Astrocyte (in vitro differentiated cells and primary cell): ENCODE measurements at regions not wholly inside any gene's neighbourhood (a gene's known extent, or its start where the extent isn't known, plus 50 kb on each side); places are given as distances from the start of the nearest gene placed in this dataset.
"Not testable (repeated sequence)": the region's sequence is repeated elsewhere in the genome, so short reads cannot be mapped to it uniquely, and the experiment has no call there.

Experiments
- DNase-seq: peaks from one replicate; pipeline ENCODE4 v3.0.0-alpha.2; 2010; ENCODE audit warnings: low read depth
- FAIRE-seq: peaks from 2 replicates; lab custom pipeline; 2011; peaks lifted over from hg19 to GRCh38; lab: Jason Lieb, UNC
- H2AFZ ChIP-seq: 2 replicates; pipeline ENCODE4 v1.6.0; 2012; ENCODE audit warnings: low read depth, low read length, inconsistent platforms
- H3K27ac ChIP-seq: 2 replicates; pipeline ENCODE4 v1.5.1; 2011; ENCODE audit warnings: low read depth, low read length, inconsistent platforms
- H3K27me3 ChIP-seq: 2 replicates; pipeline ENCODE4 v1.6.0; 2011; ENCODE audit warnings: low read length, inconsistent platforms; ENCODE audit not compliant: insufficient read depth
- H3K36me3 ChIP-seq: 2 replicates; pipeline ENCODE4 v1.5.1; 2011; ENCODE audit warnings: low read length, inconsistent platforms; ENCODE audit not compliant: insufficient read depth
- H3K4me1 ChIP-seq: 2 replicates; pipeline ENCODE4 v1.5.1; 2011; ENCODE audit warnings: low read length, inconsistent platforms; ENCODE audit not compliant: insufficient read depth
- H3K4me2 ChIP-seq: 2 replicates; pipeline ENCODE4 v1.6.0; 2012; ENCODE audit warnings: low read length, inconsistent platforms
- H3K4me3 ChIP-seq: 2 replicates; pipeline ENCODE4 v1.5.1; 2011; ENCODE audit warnings: low read depth, mild to moderate bottlenecking, low read length, inconsistent platforms; ENCODE audit not compliant: insufficient read depth
- H3K79me2 ChIP-seq: 2 replicates; pipeline ENCODE4 v1.6.0; 2012; ENCODE audit warnings: mild to moderate bottlenecking, low read length, inconsistent platforms; ENCODE audit not compliant: insufficient read depth
- H3K9ac ChIP-seq: 2 replicates; pipeline ENCODE4 v1.6.0; 2012; ENCODE audit warnings: mild to moderate bottlenecking, low read length, inconsistent platforms
- H3K9me3 ChIP-seq: 2 replicates; pipeline ENCODE4 v1.5.1; 2012; ENCODE audit warnings: low read depth, mild to moderate bottlenecking, low read length, inconsistent platforms; ENCODE audit not compliant: insufficient read depth
- H4K20me1 ChIP-seq: 2 replicates; pipeline ENCODE4 v1.6.0; 2012; ENCODE audit warnings: low read length, inconsistent platforms; ENCODE audit not compliant: insufficient read depth
- H3K27ac Mint-ChIP-seq: one replicate; pipeline ENCODE4 v1.8.0; 2021; ENCODE audit warnings: mild to moderate bottlenecking, mixed read lengths; ENCODE audit not compliant: unreplicated experiment
- H3K27me3 Mint-ChIP-seq: one replicate; pipeline ENCODE4 v1.8.0; 2021; ENCODE audit warnings: low read depth, mixed read lengths; ENCODE audit not compliant: unreplicated experiment
- H3K36me3 Mint-ChIP-seq: one replicate; pipeline ENCODE4 v1.8.0; 2021; ENCODE audit warnings: low read depth, mixed read lengths; ENCODE audit not compliant: unreplicated experiment
- H3K4me1 Mint-ChIP-seq: one replicate; pipeline ENCODE4 v1.8.0; 2021; ENCODE audit warnings: low read depth, mixed read lengths; ENCODE audit not compliant: unreplicated experiment
- H3K4me3 Mint-ChIP-seq: one replicate; pipeline ENCODE4 v1.8.0; 2021; ENCODE audit warnings: mild to moderate bottlenecking, moderate library complexity, mixed read lengths; ENCODE audit not compliant: unreplicated experiment
- H3K9me3 Mint-ChIP-seq: one replicate; pipeline ENCODE4 v1.8.0; 2021; ENCODE audit warnings: mild to moderate bottlenecking, mixed read lengths; ENCODE audit not compliant: unreplicated experiment
- EZH2 ChIP-seq: IDR thresholded peaks from 2 replicates; pipeline ENCODE4 v1.6.1; 2012; ENCODE audit warnings: mild to moderate bottlenecking, low read length, inconsistent platforms; ENCODE audit not compliant: insufficient read depth
- TF ChIP-seq, protein P1 (sequence below): IDR thresholded peaks from 2 replicates; pipeline ENCODE4 v1.5.1; 2011; ENCODE audit warnings: low read depth, mild to moderate bottlenecking, inconsistent platforms, low read length, moderate library complexity; ENCODE audit not compliant: insufficient read depth

GRCh38 chr2:55775828-55776227 is 82.2 kb upstream of the PNPT1 start:
- H3K27ac ChIP-seq, result no peak overlapping the region
- no peak for FAIRE-seq
- no peak overlapping the region for H3K9ac ChIP-seq
- DNase-seq, result no peak
- Mint-ChIP-seq H3K4me3 (no peak overlapping the region), H3K27me3 (no peaks in the 10 kb centered on the region), H3K27ac (no peak overlapping the region), H3K4me1 (peaks cover 29% of the 10 kb centered on the region), H3K36me3 (no peaks in the 10 kb centered on the region), H3K9me3 (no peaks in the 10 kb centered on the region)
- no peaks in the 10 kb centered on the region for H3K79me2 ChIP-seq
- H4K20me1 ChIP-seq, result no peaks in the 10 kb centered on the region
- peaks cover 13% of the 10 kb centered on the region for H3K4me1 ChIP-seq
- H3K4me3 ChIP-seq, result no peak overlapping the region
- H3K36me3 ChIP-seq, result no peaks in the 10 kb centered on the region
- TF ChIP-seq, protein P1, sequence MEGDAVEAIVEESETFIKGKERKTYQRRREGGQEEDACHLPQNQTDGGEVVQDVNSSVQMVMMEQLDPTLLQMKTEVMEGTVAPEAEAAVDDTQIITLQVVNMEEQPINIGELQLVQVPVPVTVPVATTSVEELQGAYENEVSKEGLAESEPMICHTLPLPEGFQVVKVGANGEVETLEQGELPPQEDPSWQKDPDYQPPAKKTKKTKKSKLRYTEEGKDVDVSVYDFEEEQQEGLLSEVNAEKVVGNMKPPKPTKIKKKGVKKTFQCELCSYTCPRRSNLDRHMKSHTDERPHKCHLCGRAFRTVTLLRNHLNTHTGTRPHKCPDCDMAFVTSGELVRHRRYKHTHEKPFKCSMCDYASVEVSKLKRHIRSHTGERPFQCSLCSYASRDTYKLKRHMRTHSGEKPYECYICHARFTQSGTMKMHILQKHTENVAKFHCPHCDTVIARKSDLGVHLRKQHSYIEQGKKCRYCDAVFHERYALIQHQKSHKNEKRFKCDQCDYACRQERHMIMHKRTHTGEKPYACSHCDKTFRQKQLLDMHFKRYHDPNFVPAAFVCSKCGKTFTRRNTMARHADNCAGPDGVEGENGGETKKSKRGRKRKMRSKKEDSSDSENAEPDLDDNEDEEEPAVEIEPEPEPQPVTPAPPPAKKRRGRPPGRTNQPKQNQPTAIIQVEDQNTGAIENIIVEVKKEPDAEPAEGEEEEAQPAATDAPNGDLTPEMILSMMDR, result no peak
- TF ChIP-seq EZH2, result no peak
- no peak overlapping the region for H3K4me2 ChIP-seq
- H3K9me3 ChIP-seq, result no peaks in the 10 kb centered on the region
- H2AFZ ChIP-seq, result no peak overlapping the region
- H3K27me3 ChIP-seq, result no peaks in the 10 kb centered on the region

- H3K36me3 ChIP-seq, H3K9ac ChIP-seq, H4K20me1 ChIP-seq, H3K4me3 ChIP-seq, H3K27me3 ChIP-seq, H2AFZ ChIP-seq, H3K9me3 ChIP-seq, H3K4me2 ChIP-seq, H3K27me3 Mint-ChIP-seq, DNase-seq, H3K27ac Mint-ChIP-seq, H3K27ac ChIP-seq, H3K9me3 Mint-ChIP-seq, H3K4me1 ChIP-seq, H3K79me2 ChIP-seq, H3K36me3 Mint-ChIP-seq, FAIRE-seq, H3K4me3 Mint-ChIP-seq: not testable (repeated sequence)
- peaks cover 13% of the 10 kb centered on the region for H3K4me1 Mint-ChIP-seq
These were observed 80.0 kb upstream of the PNPT1 start for GRCh38 chr2:55773651-55774050.

GRCh38 chr2:55772109-55772980 is 78.7 kb upstream of the PNPT1 start:
- Histone ChIP-seq H3K4me3 (no peak overlapping the region), H3K4me2 (no peak overlapping the region), H3K4me1 (no peaks in the 10 kb centered on the region), H3K9ac (no peak overlapping the region), H3K36me3 (no peaks in the 10 kb centered on the region), H3K27ac (no peak overlapping the region), H3K9me3 (no peaks in the 10 kb centered on the region), H4K20me1 (no peaks in the 10 kb centered on the region), H3K79me2 (no peaks in the 10 kb centered on the region), H2AFZ (no peak overlapping the region), H3K27me3 (no peaks in the 10 kb centered on the region)
- Mint-ChIP-seq H3K9me3 (no peaks in the 10 kb centered on the region), H3K4me1 (peaks cover 7% of the 10 kb centered on the region), H3K27me3 (no peaks in the 10 kb centered on the region), H3K27ac (peak overlapping the region; percentile 18), H3K36me3 (no peaks in the 10 kb centered on the region), H3K4me3 (no peak overlapping the region)
- TF ChIP-seq, protein P1, result no peak
- no peak for TF ChIP-seq EZH2
- FAIRE-seq, result no peak
- DNase-seq, result no peak
